ENCODE measurements at regions not wholly inside any gene's neighbourhood (a gene's known extent, or its start where the extent isn't known, plus 50 kb on each side); places are given as distances from the start of the nearest gene placed in this dataset.

- TF ChIP-seq PATZ1 (CRISPR knock-in tag; IDR thresholded peaks at IDR 0.05; ENCODE audit: borderline replicate concordance) (no peak), ARNTL (CRISPR knock-in tag; IDR thresholded peaks at IDR 0.05; ENCODE audit: borderline replicate concordance, low read depth) (no peak), TSHZ2 (CRISPR knock-in tag; IDR thresholded peaks at IDR 0.05) (no peak), RARB (CRISPR knock-in tag; IDR thresholded peaks at IDR 0.05) (no peak), CREB5 (CRISPR knock-in tag; IDR thresholded peaks at IDR 0.05; ENCODE audit: low read depth) (no peak), GLIS3 (CRISPR knock-in tag; IDR thresholded peaks at IDR 0.05) (no peak), TCF4 (CRISPR knock-in tag; IDR thresholded peaks at IDR 0.05; ENCODE audit: borderline replicate concordance) (no peak), ZNF8 (CRISPR knock-in tag; IDR thresholded peaks at IDR 0.05) (no peak), ZFP3 (CRISPR knock-in tag; IDR thresholded peaks at IDR 0.05) (no peak), PPARA (CRISPR knock-in tag; IDR thresholded peaks at IDR 0.05; ENCODE audit: borderline replicate concordance) (no peak)
Measured at GRCh38 chr1:69076631-69077030, 491.1 kb upstream of the LRRC7 start.
